HG03135 (cell line): ENCODE measurements at regions not wholly inside any gene's neighbourhood (a gene's known extent, or its start where the extent isn't known, plus 50 kb on each side); places are given as distances from the start of the nearest gene placed in this dataset.
"Not testable (repeated sequence)": the region's sequence is repeated elsewhere in the genome, so short reads cannot be mapped to it uniquely, and the experiment has no call there.

Experiments
- ATAC-seq: cut with Tn5 transposase; IDR thresholded peaks from one replicate; pipeline ENCODE4 v1.9.1; 2021; ENCODE audit warnings: mild to moderate bottlenecking, moderate library complexity; ENCODE audit not compliant: unreplicated experiment

GRCh38 chr12:25682421-25682820, 129.3 kb upstream of the LMNTD1 start:
- ATAC-seq, result no peak

DNA sequence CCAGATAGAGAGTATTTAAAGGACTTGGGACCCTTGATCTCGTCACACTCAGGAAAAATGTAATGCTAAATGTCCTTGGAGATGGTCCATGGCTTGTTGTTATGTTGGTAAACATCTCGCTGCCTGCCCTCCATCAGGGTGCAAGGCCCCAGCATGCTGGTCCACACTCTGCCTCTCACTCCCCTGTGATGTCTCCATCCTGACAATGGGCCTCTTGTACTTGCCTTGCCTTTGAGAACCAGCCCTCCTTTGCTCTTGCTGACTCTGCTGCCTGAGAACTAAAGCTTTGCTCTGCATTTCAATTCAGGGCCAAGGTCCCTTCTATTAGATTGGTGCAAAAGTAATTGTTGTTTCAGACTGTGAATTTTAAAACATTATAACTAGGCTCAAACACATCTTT, 131.0 kb upstream of the LMNTD1 start:
- no peak for ATAC-seq

DNA sequence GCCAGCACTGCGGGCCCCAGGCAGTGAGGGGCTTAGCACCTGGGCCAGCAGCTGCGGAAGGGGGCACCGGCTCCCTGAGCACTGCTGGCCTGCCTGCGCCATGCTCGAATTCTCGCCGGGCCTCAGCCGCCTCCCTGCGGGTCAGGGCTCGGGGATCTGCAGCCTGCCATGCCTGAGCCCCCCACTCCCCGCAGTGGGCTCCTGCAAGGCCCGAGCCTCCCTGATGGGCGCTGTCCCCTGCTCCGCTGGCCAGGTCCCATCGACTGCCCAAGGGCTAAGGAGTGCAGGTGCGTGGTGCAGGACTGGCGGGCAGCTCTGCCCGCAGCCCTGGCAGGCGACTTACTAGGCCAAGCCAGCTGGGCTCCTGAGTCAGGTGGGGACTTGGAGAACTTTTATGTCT, 133.3 kb upstream of the LMNTD1 start:
- ATAC-seq, result no peak

GRCh38 chr12:25687226-25687625, 134.1 kb upstream of the LMNTD1 start:
- ATAC-seq, result no peak

DNA sequence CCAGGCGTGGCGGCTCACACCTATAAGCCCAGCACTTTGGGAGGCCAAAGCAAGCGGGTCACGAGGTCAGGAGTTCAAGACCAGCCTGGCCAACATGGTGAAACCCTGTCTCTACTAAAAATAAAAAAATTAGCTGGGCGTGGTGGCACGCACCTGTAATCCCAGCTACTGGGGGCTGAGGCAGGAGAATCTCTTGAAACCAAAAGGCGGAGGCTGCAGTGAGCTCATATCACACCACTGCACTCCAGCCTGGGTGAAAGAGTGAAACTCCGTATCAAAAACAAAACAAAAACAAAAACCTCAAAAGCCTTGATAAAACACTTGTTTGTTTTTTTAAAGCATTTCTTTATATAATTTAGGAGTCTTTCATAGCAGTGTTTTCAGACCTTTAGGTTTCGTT, 135.8 kb upstream of the LMNTD1 start:
- not testable (repeated sequence) for ATAC-seq

GRCh38 chr12:25689996-25690501, 137.0 kb upstream of the LMNTD1 start:
- no peak for ATAC-seq

GRCh38 chr12:25690996-25691864, 138.1 kb upstream of the LMNTD1 start:
- no peak for ATAC-seq

DNA sequence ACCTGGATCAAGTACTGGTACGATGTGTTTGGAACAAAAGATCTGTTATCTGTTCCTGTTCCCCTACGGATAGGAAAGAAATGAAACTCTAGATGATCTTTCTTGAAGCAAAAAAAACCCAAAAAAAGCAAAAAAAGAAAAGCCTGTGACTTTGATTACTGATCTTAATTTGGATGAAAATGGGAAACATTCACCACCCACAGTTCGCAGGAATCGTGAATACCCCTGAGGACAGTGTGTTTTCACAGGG, 138.7 kb upstream of the LMNTD1 start:
- no peak for ATAC-seq

GRCh38 chr12:25692115-25693035, 139.3 kb upstream of the LMNTD1 start:
- no peak for ATAC-seq

- ATAC-seq, result no peak
Observed at GRCh38 chr12:25694072-25694471, 141.0 kb upstream of the LMNTD1 start.

- ATAC-seq, result no peak
Observed at GRCh38 chr12:25695574-25695973, 142.5 kb upstream of the LMNTD1 start.

DNA sequence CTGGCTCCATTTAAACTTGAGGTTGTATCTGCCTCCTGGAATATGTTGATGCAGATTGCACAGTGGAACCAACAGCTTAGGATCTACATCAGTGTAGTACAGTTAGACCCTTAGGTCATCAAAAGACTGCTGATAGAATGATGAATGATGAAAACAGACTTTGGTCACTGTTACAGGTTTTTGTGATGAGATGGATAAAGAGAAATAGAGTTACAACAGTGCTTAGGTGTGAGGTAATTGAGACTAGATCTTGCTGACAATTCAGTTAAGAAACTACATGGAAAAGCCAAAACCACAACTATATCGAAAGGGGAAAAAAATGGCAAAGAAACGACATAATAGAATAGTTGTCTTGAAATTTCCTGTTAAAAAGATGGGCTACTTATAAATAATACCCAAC, 145.7 kb upstream of the LMNTD1 start:
- no peak for ATAC-seq

- no peak for ATAC-seq
Observed at GRCh38 chr12:25699454-25699853, 146.4 kb upstream of the LMNTD1 start.

DNA sequence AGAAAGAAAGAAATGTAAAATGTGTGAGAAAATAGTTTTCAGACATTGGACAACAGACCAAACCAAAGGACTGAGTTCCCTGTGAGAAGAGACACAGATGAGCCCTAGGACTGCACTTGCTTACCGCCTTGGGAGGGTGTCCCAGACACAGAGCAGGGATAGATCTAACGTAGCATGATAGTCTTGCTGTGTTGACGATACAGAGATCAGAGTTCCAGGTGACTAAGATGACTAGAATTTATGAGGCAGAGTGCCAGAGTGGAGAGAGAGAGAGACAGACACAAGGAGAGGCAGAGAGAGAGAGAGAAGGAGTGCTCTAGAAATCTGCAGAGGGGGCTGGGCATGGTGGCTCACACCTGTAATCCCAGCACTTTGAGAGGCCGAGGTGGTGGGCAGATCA, 148.2 kb upstream of the LMNTD1 start:
- ATAC-seq, result no peak

- ATAC-seq, result no peak
Observed at GRCh38 chr12:25702553-25702952, 149.5 kb upstream of the LMNTD1 start.

DNA sequence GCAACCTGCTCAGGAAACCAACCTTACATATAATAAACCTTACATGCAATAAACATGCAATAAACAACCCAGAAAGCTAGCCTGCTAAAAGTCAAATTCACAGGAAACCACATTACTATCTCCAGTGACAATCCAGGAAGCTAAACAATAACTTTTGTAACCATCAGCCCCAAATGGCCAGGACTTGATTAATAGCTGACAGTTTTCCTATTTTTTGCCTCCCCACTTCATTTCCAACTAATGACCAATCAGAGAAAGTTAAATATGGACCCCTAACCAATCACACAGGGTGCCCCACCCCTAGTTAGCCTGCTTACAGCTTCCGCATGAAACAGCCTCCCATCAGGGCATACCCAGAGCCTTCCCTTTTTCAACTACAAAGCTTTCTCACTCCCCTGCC, 152.2 kb upstream of the LMNTD1 start:
- ATAC-seq, result no peak

DNA sequence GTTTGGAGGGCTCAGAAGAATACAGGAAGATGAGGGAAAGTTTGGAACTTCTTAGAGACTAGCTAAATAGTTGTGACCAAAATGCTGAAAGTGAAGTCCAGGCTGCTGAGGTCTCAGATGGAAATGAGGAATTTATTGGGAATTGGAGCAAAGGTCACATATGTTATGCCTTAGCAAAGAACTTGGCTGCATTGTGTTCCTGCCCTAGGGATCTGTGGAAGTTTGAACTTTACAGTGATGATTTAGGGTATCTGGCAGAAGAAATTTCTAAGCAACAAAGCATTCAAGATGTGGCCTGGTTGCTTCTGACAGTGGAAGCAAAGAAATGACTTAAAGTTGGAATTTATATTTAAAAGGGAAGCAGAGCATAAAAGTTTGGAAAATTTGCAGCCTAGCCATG, 153.6 kb upstream of the LMNTD1 start:
- ATAC-seq, result not testable (repeated sequence)

- no peak for ATAC-seq
Observed at GRCh38 chr12:25707056-25707455, 154.0 kb upstream of the LMNTD1 start.

- no peak for ATAC-seq
Observed at GRCh38 chr12:25708661-25709060, 155.6 kb upstream of the LMNTD1 start.

DNA sequence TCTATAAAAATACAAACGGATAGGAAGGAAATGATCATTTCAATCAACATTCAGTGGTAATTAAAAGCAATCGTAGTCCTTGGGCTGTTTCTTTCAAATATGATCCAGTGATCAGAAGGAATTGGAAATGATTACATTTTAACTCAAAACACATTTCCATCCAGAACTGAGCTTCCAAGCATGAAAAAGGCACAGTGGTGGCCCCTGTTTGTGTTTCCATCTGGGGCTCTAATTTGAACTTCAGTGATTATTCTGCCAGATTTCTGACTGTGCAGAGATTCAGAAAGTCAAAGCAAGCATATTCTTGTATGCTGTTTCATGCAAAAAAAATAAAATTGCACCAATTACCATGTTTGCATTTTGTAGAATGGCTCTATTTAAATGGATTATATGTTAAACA, 157.0 kb upstream of the LMNTD1 start:
- ATAC-seq, result no peak

GRCh38 chr12:25710938-25711605, 158.0 kb upstream of the LMNTD1 start:
- not testable (repeated sequence) for ATAC-seq
